Right cardiac atrium (tissue), 5 donors: ENCODE measurements at regions not wholly inside any gene's neighbourhood (a gene's known extent, or its start where the extent isn't known, plus 50 kb on each side); places are given as distances from the start of the nearest gene placed in this dataset.

Experiments used
- ATAC-seq, 2 donors: fragments of 200-7000 bp; cut with Tn5 transposase; one replicate each; pipeline versions ENCODE4 v1.8.0 to v1.9.1; 2020; ENCODE audit warnings: moderate library complexity in 2 of 2, mild to moderate bottlenecking in 1 of 2
- DNase-seq, 3 donors: peaks; one replicate each; pipeline ENCODE4 v3.0.0-alpha.2; 2020
- H3K27ac ChIP-seq: one replicate; pipeline ENCODE4 v1.5.1; 2013; ENCODE audit warnings: mild to moderate bottlenecking, low read length, control low read depth, moderate library complexity
- H3K27me3 ChIP-seq: one replicate; pipeline ENCODE4 v1.6.1; 2013; ENCODE audit not compliant: control insufficient read depth, insufficient read depth
- H3K4me1 ChIP-seq: one replicate; pipeline ENCODE4 v1.6.1; 2013; ENCODE audit warnings: low read length; ENCODE audit not compliant: control insufficient read depth, insufficient read depth
- H3K4me3 ChIP-seq: one replicate; pipeline ENCODE4 v1.5.1; 2013; ENCODE audit warnings: low read length, control low read depth
- H3K9me3 ChIP-seq: one replicate; pipeline ENCODE4 v1.6.1; 2013; ENCODE audit warnings: low read length; ENCODE audit not compliant: control insufficient read depth
- WGBS: extraction: QIAGEN DNeasy Blood & Tissue Kit; methylation state at CpG from one replicate; pipeline ENCODE4 v1.1.7; 2013; 5-methylcytosine and 5-hydroxymethylcytosine counted together
- intact Hi-C, 4 donors: fragments of 100-400 bp; cut with DNase I; formaldehyde crosslinking; loops; one replicate each; pipeline versions ENCODE4 v1.11.0 to v1.14.0; 2022 to 2023
- donor health status: healthy with polysubstance abuse.
- donor health status: DM: no; HTN: yes; CAD: no.
- donor health status: DM: no; HTN: no; CAD: no.
- donor health status: DM: no; HTN: yes; CAD: no; lungs with severe emphysema.
- donor health status: DM: yes; HTN: yes; CAD: no.

DNA sequence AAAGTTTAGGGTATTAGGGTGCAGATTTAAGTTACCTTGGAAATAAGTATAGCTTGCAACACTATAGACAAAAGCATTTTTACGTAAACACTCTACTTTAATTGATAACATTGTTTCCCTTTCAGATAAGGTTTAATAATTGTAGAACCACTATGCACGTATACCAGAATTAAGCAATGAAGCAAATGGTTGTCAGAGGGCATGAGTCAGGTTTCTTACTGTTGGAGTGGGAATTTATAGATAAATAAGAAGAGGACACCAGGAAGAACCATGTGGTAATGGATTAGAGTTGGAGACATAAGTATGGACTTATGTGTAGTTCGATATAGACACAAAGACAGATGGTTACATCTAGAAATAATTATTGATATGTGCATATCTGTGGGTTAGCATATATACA, 355.6 kb downstream of the ETV1 start:
- intact Hi-C loops, result no loop called here
- Histone ChIP-seq H3K4me3 (no peak overlapping the region), H3K27me3 (no peaks in the 10 kb centered on the region), H3K9me3 (no peaks in the 10 kb centered on the region), H3K4me1 (no peaks in the 10 kb centered on the region), H3K27ac (no peak overlapping the region)
- no peak for ATAC-seq
- DNase-seq, result no peak
- 84% methylated on average over 3 of the region's 3 CpGs for WGBS

DNA sequence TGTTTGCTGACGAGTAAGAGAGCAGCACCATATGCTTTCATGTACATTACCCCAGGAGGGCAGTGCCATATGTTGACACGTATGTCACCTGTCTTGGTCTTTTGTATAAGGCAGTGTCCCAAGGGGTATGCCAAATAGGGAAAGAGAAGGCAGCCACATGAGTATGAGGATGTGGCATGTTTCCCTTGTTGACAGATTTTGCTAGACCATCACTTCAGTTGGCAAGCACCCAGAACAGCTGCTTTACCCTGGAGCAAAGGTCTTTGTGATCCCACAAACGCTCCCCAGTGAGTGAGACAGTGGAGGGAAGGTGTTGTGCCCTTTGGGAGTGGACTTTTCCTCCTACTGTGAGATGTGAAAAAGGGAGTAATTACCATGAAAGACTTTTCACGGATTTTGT, 350.1 kb downstream of the ETV1 start:
- H3K27me3 ChIP-seq, result no peaks in the 10 kb centered on the region
- no peak overlapping the region for H3K27ac ChIP-seq
- H3K4me3 ChIP-seq, result no peak overlapping the region
- DNase-seq (peak in 1 of 3 donors; percentile 10), ATAC-seq (no peak)
- H3K9me3 ChIP-seq, result no peaks in the 10 kb centered on the region
- H3K4me1 ChIP-seq, result no peaks in the 10 kb centered on the region
- WGBS, result 46% methylated on average over 4 of the region's 4 CpGs
- intact Hi-C loops, result no loop called here

DNA sequence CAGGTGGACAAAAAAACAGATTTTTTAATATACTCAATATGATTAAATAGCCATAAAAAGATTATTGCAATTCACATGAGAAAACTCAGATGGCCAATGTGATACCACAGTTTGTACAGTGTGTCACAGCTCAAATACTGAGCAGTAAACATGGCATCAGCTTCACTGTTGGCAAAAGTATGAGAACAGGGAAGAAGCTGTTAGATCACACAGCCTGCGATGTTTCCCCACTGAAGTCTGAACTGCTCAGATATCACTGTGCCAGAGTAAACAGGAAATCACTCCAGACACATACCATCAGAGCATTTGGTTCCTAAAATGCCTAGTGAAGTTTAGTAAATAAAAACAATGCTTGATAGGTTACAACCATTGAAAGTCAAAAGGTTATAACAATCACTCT, 347.8 kb downstream of the ETV1 start:
- WGBS, result 10% methylated on average over 1 of the region's 1 CpG
- intact Hi-C loops, result no loop called here
- Histone ChIP-seq H3K4me1 (no peaks in the 10 kb centered on the region), H3K27me3 (no peaks in the 10 kb centered on the region), H3K27ac (no peak overlapping the region), H3K4me3 (no peak overlapping the region), H3K9me3 (no peaks in the 10 kb centered on the region)
- ATAC-seq, result peak; percentile 61 to 68
- no peak for DNase-seq

DNA sequence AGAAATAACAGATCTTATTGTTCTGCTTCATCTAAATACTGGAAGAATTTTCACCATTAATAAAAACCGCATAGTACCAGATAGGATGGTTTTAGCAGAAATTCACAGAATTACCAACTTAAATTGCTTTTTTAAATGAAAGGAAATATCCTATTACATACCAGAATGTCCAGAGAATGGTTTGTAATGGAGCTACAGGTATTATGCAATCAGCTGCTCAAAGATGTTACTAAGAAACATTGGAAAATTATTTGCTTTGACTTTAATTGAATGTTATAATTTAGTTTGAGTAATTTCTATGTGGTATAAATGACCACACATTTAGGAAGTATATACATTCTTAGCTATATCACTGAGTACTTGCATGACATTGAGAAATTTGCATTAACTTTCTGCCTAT, 338.3 kb downstream of the ETV1 start:
- WGBS, result 92% methylated on average over 1 of the region's 1 CpG
- no peak for DNase-seq
- H3K4me3 ChIP-seq, result no peak overlapping the region
- H3K4me1 ChIP-seq, result no peaks in the 10 kb centered on the region
- no peak overlapping the region for H3K27ac ChIP-seq
- no peak for ATAC-seq
- H3K9me3 ChIP-seq, result no peaks in the 10 kb centered on the region
- intact Hi-C loops, result no loop called here
- H3K27me3 ChIP-seq, result no peaks in the 10 kb centered on the region

DNA sequence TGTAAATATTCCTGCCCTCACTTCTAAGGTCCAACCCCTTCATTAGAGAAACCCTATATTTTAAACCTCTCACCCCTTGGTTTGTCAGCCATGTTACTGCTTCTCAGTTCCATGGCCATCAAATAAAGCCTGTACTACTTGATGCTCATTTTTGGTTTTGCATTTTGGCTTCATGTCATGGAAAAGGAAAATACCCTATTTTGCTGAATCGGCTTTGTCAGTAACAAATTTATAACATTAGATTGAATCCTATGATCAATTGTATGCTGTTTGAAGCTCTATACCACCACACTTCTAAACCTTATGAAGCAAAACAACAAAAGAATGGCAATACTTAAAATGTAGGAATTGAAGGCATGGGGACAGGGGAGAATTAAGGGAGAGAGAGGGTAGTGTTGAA, 333.1 kb downstream of the ETV1 start:
- 97% methylated on average over 1 of the region's 1 CpG for WGBS
- no peak for DNase-seq
- intact Hi-C loops, result no loop called here
- Histone ChIP-seq H3K27me3 (no peaks in the 10 kb centered on the region), H3K4me3 (no peak overlapping the region), H3K27ac (no peak overlapping the region), H3K9me3 (no peaks in the 10 kb centered on the region), H3K4me1 (no peaks in the 10 kb centered on the region)
- no peak for ATAC-seq

DNA sequence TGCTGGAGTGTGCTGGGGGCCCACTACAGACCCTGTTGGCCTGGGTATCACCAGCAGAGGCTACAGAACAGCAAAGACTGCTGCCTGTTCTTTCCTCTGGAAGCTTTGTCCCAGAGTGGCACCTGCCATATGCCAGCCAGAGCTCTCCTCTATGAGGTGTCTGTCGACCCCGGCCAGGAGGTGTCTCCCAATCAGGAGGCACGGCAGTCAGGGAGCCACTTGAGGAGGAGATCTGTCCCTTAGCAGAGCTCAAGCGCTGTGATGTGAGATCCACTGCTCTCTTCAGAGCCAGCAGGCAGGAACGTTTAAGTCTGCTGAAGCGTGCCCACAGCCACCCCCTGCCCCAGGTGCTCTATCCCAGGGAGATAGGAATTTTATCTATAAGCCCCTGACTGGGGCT, 316.2 kb downstream of the ETV1 start:
- H3K27ac ChIP-seq, result no peak overlapping the region
- H3K4me1 ChIP-seq, result no peaks in the 10 kb centered on the region
- no peak for DNase-seq
- no peaks in the 10 kb centered on the region for H3K27me3 ChIP-seq
- intact Hi-C loops, result no loop called here
- no peak for ATAC-seq
- WGBS, result 68% methylated on average over 6 of the region's 6 CpGs
- no peaks in the 10 kb centered on the region for H3K9me3 ChIP-seq
- no peak overlapping the region for H3K4me3 ChIP-seq

DNA sequence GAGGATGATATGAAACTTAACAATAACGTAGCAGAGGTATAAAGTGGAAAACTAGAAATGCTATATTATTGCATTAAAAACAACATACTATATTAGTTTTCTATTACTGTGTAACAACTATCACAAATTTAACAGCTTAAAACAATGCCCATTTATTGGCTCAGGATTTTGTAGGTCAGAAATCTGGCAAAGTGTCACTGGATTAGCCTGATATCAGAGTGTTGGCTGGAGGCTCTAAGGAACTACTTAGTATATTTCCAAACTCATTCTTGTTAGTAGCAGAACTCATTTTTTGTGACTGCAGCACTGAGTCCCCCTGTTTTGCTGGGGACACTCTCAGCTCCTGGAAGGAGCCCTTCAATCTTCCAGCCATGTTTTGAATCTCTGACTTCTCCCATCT, 306.8 kb downstream of the ETV1 start:
- H3K27me3 ChIP-seq, result no peaks in the 10 kb centered on the region
- H3K4me1 ChIP-seq, result no peaks in the 10 kb centered on the region
- H3K27ac ChIP-seq, result no peak overlapping the region
- intact Hi-C loops, result no loop called here
- ATAC-seq, result no peak
- DNase-seq, result no peak
- H3K4me3 ChIP-seq, result no peak overlapping the region
- no peaks in the 10 kb centered on the region for H3K9me3 ChIP-seq
- 77% methylated on average over 1 of the region's 1 CpG for WGBS

DNA sequence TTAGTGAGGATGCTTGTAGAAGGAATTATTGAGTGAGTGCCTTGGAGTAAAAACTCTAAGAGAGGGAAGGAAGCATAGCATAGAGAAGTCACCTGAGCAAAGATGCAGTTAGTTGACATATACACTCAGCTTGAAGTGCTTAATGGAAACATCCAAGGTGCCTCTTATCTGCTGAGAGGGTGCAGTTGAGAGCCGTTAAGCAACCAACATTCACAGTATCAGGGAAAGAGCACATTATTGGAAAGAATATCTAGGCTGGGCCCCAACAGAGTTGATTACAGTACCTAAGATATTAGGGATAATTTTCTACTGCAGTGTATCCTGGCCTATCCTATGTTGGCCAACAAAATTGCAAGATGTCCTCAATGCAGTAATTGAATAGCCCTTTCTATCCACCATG, 302.0 kb downstream of the ETV1 start:
- no peaks in the 10 kb centered on the region for H3K27me3 ChIP-seq
- intact Hi-C loops, result no loop called here

DNA sequence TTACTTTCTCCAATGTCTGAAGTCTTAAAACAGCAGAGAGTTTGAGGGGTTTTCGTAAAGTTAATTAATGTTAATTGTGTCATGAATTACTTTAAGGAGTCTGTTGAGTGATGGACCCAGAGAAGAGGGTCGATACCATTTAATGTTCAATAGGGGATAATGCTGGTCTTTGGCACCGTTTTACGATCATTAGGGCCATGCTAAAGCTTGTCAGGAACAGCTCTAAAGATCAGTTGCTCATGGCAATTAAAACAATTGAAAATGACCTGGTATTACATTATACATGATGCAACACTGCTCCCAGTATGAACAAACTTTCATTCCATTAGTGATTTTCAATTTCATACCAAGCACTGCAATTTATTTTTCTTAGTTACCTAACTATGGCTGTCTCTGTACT, 296.9 kb downstream of the ETV1 start:
- H3K27ac ChIP-seq, result no peak overlapping the region
- 85% methylated on average over 4 of the region's 4 CpGs for WGBS
- DNase-seq (no peak), ATAC-seq (no peak)
- no peaks in the 10 kb centered on the region for H3K27me3 ChIP-seq
- no peak overlapping the region for H3K4me3 ChIP-seq
- no peaks in the 10 kb centered on the region for H3K9me3 ChIP-seq
- H3K4me1 ChIP-seq, result no peaks in the 10 kb centered on the region
- intact Hi-C loops, result no loop called here

More for the DNA sequence above, 302.0 kb downstream of the ETV1 start:
- H3K4me3 ChIP-seq, result no peak overlapping the region
- WGBS, result 78% methylated on average over 1 of the region's 1 CpG
- H3K4me1 ChIP-seq, result no peaks in the 10 kb centered on the region
- H3K9me3 ChIP-seq, result no peaks in the 10 kb centered on the region
- DNase-seq (no peak), ATAC-seq (no peak)
- no peak overlapping the region for H3K27ac ChIP-seq

DNA sequence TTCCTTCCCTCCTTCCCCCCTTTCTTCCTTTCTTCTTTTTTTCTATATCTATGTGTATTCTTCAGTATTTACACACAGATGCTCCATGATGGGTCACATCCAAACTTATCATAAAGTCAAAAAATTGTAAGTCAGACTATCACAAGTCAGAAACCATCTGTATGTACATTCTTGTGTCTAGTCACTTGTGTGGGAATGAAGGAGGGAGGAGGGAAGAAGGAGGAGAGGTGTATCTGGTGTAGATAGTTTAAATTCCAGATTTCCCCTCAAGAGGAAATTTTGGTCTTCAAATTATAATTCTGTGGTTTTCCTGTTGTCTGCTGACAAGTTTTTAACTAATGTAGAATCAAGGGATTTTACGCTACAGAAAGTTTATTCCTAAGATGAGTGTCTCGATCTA, 287.2 kb downstream of the ETV1 start:
- ATAC-seq, result no peak
- no peaks in the 10 kb centered on the region for H3K4me1 ChIP-seq
- no peak for DNase-seq
- H3K27me3 ChIP-seq, result no peaks in the 10 kb centered on the region
- no peak overlapping the region for H3K27ac ChIP-seq
- no peak overlapping the region for H3K4me3 ChIP-seq
- H3K9me3 ChIP-seq, result no peaks in the 10 kb centered on the region
- intact Hi-C loops, result no loop called here
- WGBS, result 92% methylated on average over 2 of the region's 2 CpGs

DNA sequence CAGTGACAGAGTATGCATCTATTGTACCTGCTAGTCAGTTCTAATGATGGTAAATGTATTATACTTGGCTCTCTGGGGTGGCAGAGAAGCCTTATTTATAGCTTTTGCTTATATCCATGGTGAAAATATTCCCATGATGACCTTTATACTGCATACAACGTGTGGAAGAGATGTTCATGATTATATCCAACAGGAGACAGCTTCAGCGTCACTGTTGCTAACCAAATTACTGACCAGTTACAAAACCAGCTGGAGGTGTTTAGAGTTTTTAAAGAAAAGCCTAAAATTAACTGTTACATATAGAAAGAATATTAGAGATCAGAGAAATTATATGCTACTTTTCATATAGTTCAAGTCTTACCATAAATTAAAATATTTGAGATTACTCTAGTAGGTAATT, 280.8 kb downstream of the ETV1 start:
- intact Hi-C loops, result no loop called here
- H3K4me3 ChIP-seq, result no peak overlapping the region
- H3K4me1 ChIP-seq, result no peaks in the 10 kb centered on the region
- 66% methylated on average over 2 of the region's 2 CpGs for WGBS
- no peaks in the 10 kb centered on the region for H3K9me3 ChIP-seq
- ATAC-seq (no peak), DNase-seq (no peak)
- no peak overlapping the region for H3K27ac ChIP-seq
- H3K27me3 ChIP-seq, result no peaks in the 10 kb centered on the region

DNA sequence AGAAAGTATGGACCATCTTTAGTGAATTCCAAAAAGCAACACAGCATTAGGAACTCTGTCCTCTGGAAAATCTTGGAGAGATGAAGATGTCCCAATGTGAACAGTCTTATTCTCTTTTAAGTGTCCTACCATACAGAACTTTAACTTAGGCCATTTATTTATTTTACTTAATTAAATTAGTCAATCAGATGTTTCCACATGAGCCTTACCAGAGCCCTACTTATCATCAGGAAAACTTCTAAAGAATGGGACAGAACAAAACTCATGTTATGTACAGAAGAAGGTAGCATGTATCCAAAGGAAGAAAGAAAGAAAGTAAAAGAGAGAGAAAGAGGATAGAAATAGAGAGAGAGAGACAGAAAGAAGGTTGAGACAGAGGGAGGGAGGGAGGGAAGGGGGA, 276.4 kb downstream of the ETV1 start:
- intact Hi-C loops, result no loop called here
- H3K27ac ChIP-seq, result no peak overlapping the region
- H3K4me1 ChIP-seq, result no peaks in the 10 kb centered on the region
- H3K4me3 ChIP-seq, result no peak overlapping the region
- ATAC-seq (no peak), DNase-seq (no peak)
- H3K9me3 ChIP-seq, result no peaks in the 10 kb centered on the region
- no peaks in the 10 kb centered on the region for H3K27me3 ChIP-seq
